ENCODE measurements at regions not wholly inside any gene's neighbourhood (a gene's known extent, or its start where the extent isn't known, plus 50 kb on each side); places are given as distances from the start of the nearest gene placed in this dataset.

- Histone ChIP-seq H3K4me1 (ENCODE audit: control insufficient read depth, insufficient read depth, low read length) (no peaks in the 10 kb centered on the region), H3K9me3 (ENCODE audit: control insufficient read depth, insufficient read depth, low read depth, low read length) (no peaks in the 10 kb centered on the region), H3K36me3 (ENCODE audit: control insufficient read depth, insufficient read depth, low read length) (no peaks in the 10 kb centered on the region), H3K27ac (ENCODE audit: low read length) (no peak overlapping the region), H3K4me3 (ENCODE audit: low read depth in 2 of 2, low read length in 2 of 2) (no peak overlapping the region), H3K27me3 (ENCODE audit: control insufficient read depth, insufficient read depth, low read length) (no peaks in the 10 kb centered on the region)
- DNase-seq (ENCODE audit: low read depth, low spot score) (no peak), ATAC-seq (no peak)
- BruUV-seq (replicated peaks) = no TSS peak
- TF ChIP-seq SIN3A (IDR thresholded peaks at IDR 0.05; ENCODE audit: borderline replicate concordance, insufficient read depth, low read depth, low read length) = no peak
- ChIA-PET CTCF (no interaction called here), POLR2A (no interaction called here)
- intact Hi-C loops (cut with micrococcal nuclease; ENCODE audit: unreplicated experiment) (no loop called here), in situ Hi-C loops (cut with HindIII; ENCODE audit: low pct_unique_long_range_greater_than_20kb, low sequenced_read_pairs) (no loop called here)
Observed at GRCh38 chrX:2596045-2596444, 95.0 kb upstream of the CD99 start.

- Histone ChIP-seq H3K4me1 (ENCODE audit: control insufficient read depth, insufficient read depth, low read length) (no peaks in the 10 kb centered on the region), H3K9me3 (ENCODE audit: control insufficient read depth, insufficient read depth, low read depth, low read length) (no peaks in the 10 kb centered on the region), H3K4me3 (ENCODE audit: low read depth in 2 of 2, low read length in 2 of 2) (no peak overlapping the region), H3K27ac (ENCODE audit: low read length) (no peak overlapping the region), H3K36me3 (ENCODE audit: control insufficient read depth, insufficient read depth, low read length) (no peaks in the 10 kb centered on the region), H3K27me3 (ENCODE audit: control insufficient read depth, insufficient read depth, low read length) (no peaks in the 10 kb centered on the region)
- intact Hi-C loops (cut with micrococcal nuclease; ENCODE audit: unreplicated experiment) (no loop called here), in situ Hi-C loops (cut with HindIII; ENCODE audit: low pct_unique_long_range_greater_than_20kb, low sequenced_read_pairs) (no loop called here)
- TF ChIP-seq SIN3A (IDR thresholded peaks at IDR 0.05; ENCODE audit: borderline replicate concordance, insufficient read depth, low read depth, low read length) (no peak), TCF7L2 (IDR thresholded peaks at IDR 0.05; ENCODE audit: low read depth, low read length) (no peak), REST (IDR thresholded peaks at IDR 0.05; ENCODE audit: insufficient read depth in 1 of 2, low read depth in 2 of 2, low read length in 1 of 2) (no peak), POLR2AphosphoS5 (IDR thresholded peaks at IDR 0.05; ENCODE audit: low read depth, low read length) (no peak), CTCF (IDR thresholded peaks at IDR 0.05) (no peak)
- ATAC-seq (no peak), DNase-seq (ENCODE audit: low read depth, low spot score) (no peak)
- POLR2A ChIA-PET = no interaction called here
- no TSS peak for BruUV-seq (replicated peaks)
- CTCF ChIA-PET = no interaction called here
Observed at GRCh38 chrX:2595258-2595657, 94.5 kb upstream of the DHRSX start.

GRCh38 chrX:2594491-2594890 lies 93.7 kb upstream of the DHRSX start:
- no peak for TF ChIP-seq SIN3A (IDR thresholded peaks at IDR 0.05; ENCODE audit: borderline replicate concordance, insufficient read depth, low read depth, low read length)
- no peak for TF ChIP-seq CTCF (IDR thresholded peaks at IDR 0.05)
- TF ChIP-seq TCF7L2 (IDR thresholded peaks at IDR 0.05; ENCODE audit: low read depth, low read length) = no peak

More at GRCh38 chrX:2594491-2594890, 93.7 kb upstream of the DHRSX start:
- Histone ChIP-seq H3K9me3 (ENCODE audit: control insufficient read depth, insufficient read depth, low read depth, low read length) (no peaks in the 10 kb centered on the region), H3K27me3 (ENCODE audit: control insufficient read depth, insufficient read depth, low read length) (no peaks in the 10 kb centered on the region), H3K36me3 (ENCODE audit: control insufficient read depth, insufficient read depth, low read length) (no peaks in the 10 kb centered on the region), H3K27ac (ENCODE audit: low read length) (no peak overlapping the region), H3K4me3 (ENCODE audit: low read depth in 2 of 2, low read length in 2 of 2) (no peak overlapping the region), H3K4me1 (ENCODE audit: control insufficient read depth, insufficient read depth, low read length) (no peaks in the 10 kb centered on the region)
- ChIA-PET CTCF (no interaction called here), POLR2A (no interaction called here)
- ATAC-seq (no peak), DNase-seq (ENCODE audit: low read depth, low spot score) (no peak)
- no TSS peak for BruUV-seq (replicated peaks)
- intact Hi-C loops (cut with micrococcal nuclease; ENCODE audit: unreplicated experiment) = no loop called here
- in situ Hi-C loops (cut with HindIII; ENCODE audit: low pct_unique_long_range_greater_than_20kb, low sequenced_read_pairs) = no loop called here
